Vagina (tissue), 2 donors: ENCODE measurements at regions not wholly inside any gene's neighbourhood (a gene's known extent, or its start where the extent isn't known, plus 50 kb on each side); places are given as distances from the start of the nearest gene placed in this dataset.

Experiments used
- CTCF ChIP-seq, 3 experiments: fragments of 450-650 bp in 2 of 3; fragments of 200-600 bp in 1 of 3; sonication (generic) in 1 of 3; IDR thresholded peaks; one replicate each; pipeline ENCODE4 v1.5.1; 2017 to 2019; ENCODE audit warnings: antibody characterized with exemption in 3 of 3, mild to moderate bottlenecking in 2 of 3, moderate library complexity in 2 of 3
- POLR2A ChIP-seq, 2 donors: fragments of 450-650 bp; IDR thresholded peaks; one replicate each; pipeline ENCODE4 v1.6.1; 2017; ENCODE audit warnings: antibody characterized with exemption in 2 of 2, mild to moderate bottlenecking in 2 of 2, moderate library complexity in 2 of 2
- POLR2AphosphoS5 ChIP-seq, 2 donors: sonication (generic); formaldehyde crosslinking; IDR thresholded peaks; one replicate each; pipeline ENCODE4 v1.9.0; 2017; ENCODE audit warnings: antibody characterized with exemption in 2 of 2, mild to moderate bottlenecking in 2 of 2, low read depth in 1 of 2; ENCODE audit not compliant: insufficient read depth in 1 of 2

GRCh38 chr4:33429971-33430370 lies 2709.8 kb downstream of the PCDH7 start:
- TF ChIP-seq CTCF (IDR thresholded peaks at IDR 0.05) = no peak
- no peak for TF ChIP-seq POLR2AphosphoS5 (IDR thresholded peaks at IDR 0.05; ENCODE audit: insufficient read depth in 1 of 2, low read depth in 1 of 2)
- TF ChIP-seq POLR2A (IDR thresholded peaks at IDR 0.05) = no peak
